Fibroblast of skin of right quadriceps (primary cell): ENCODE measurements at regions not wholly inside any gene's neighbourhood (a gene's known extent, or its start where the extent isn't known, plus 50 kb on each side); places are given as distances from the start of the nearest gene placed in this dataset.

Experiments
- DNase-seq: peaks from one replicate; pipeline ENCODE4 v3.0.0-alpha.2; 2013

GRCh38 chr3:83765956-83766355, 1192.8 kb upstream of the CADM2 start:
- DNase-seq, result no peak

- DNase-seq, result no peak
Observed at GRCh38 chr3:83769791-83770663, 1188.8 kb upstream of the CADM2 start.

GRCh38 chr3:83770664-83771402, 1188.0 kb upstream of the CADM2 start:
- DNase-seq, result no peak

GRCh38 chr3:83802801-83803200, 1156.0 kb upstream of the CADM2 start:
- no peak for DNase-seq

- no peak for DNase-seq
Observed at GRCh38 chr3:83807511-83807910, 1151.3 kb upstream of the CADM2 start.

GRCh38 chr3:83813176-83813575, 1145.6 kb upstream of the CADM2 start:
- DNase-seq, result no peak

- no peak for DNase-seq
Observed at GRCh38 chr3:83816653-83817052, 1142.1 kb upstream of the CADM2 start.

GRCh38 chr3:83821506-83821905, 1137.3 kb upstream of the CADM2 start:
- DNase-seq, result no peak

- no peak for DNase-seq
Observed at GRCh38 chr3:83823095-83823494, 1135.7 kb upstream of the CADM2 start.

- no peak for DNase-seq
Observed at GRCh38 chr3:83835040-83835439, 1123.7 kb upstream of the CADM2 start.

GRCh38 chr3:83842511-83842910, 1116.3 kb upstream of the CADM2 start:
- DNase-seq, result no peak

GRCh38 chr3:83843716-83844115, 1115.1 kb upstream of the CADM2 start:
- no peak for DNase-seq

GRCh38 chr3:83849106-83849730, 1109.6 kb upstream of the CADM2 start:
- DNase-seq, result no peak

- DNase-seq, result no peak
Observed at GRCh38 chr3:83863380-83863779, 1095.4 kb upstream of the CADM2 start.

- no peak for DNase-seq
Observed at GRCh38 chr3:83868909-83869567, 1089.8 kb upstream of the CADM2 start.

GRCh38 chr3:83873550-83873949, 1085.2 kb upstream of the CADM2 start:
- no peak for DNase-seq

- DNase-seq, result no peak
Observed at GRCh38 chr3:83877910-83878309, 1080.9 kb upstream of the CADM2 start.

GRCh38 chr3:83882701-83883100, 1076.1 kb upstream of the CADM2 start:
- no peak for DNase-seq

GRCh38 chr3:83890039-83890762, 1068.6 kb upstream of the CADM2 start:
- DNase-seq, result no peak

- DNase-seq, result no peak
Observed at GRCh38 chr3:83890763-83891135, 1068.0 kb upstream of the CADM2 start.

- no peak for DNase-seq
Observed at GRCh38 chr3:83894223-83894622, 1064.6 kb upstream of the CADM2 start.

GRCh38 chr3:83895892-83896291, 1062.9 kb upstream of the CADM2 start:
- no peak for DNase-seq
